HL-60 (cell line): ENCODE measurements at regions not wholly inside any gene's neighbourhood (a gene's known extent, or its start where the extent isn't known, plus 50 kb on each side); places are given as distances from the start of the nearest gene placed in this dataset.
"Not testable (repeated sequence)": the region's sequence is repeated elsewhere in the genome, so short reads cannot be mapped to it uniquely, and the experiment has no call there.

ENCODE experiments used
- DNase-seq, 2 experiments: peaks; one replicate each; pipeline ENCODE4 v3.0.0-alpha.2; 2010 to 2020; ENCODE audit warnings: low read depth in 1 of 2, low spot score in 1 of 2
- H3K27ac ChIP-seq: fragments of 250-450 bp; sonication (Bioruptor Pico); replicated peaks from 2 replicates; pipeline ENCODE4 v1.5.1; 2020; ENCODE audit warnings: mild to moderate bottlenecking, moderate library complexity
- H3K27me3 ChIP-seq: fragments of 250-450 bp; sonication (Bioruptor Pico); 2 replicates; pipeline ENCODE4 v1.5.1; 2021; ENCODE audit warnings: mild to moderate bottlenecking, moderate library complexity; ENCODE audit not compliant: insufficient read depth, poor library complexity, severe bottlenecking
- H3K4me3 ChIP-seq: replicated peaks from 2 replicates; pipeline ENCODE4 v1.5.1; 2011; ENCODE audit warnings: mild to moderate bottlenecking, control low read depth, low read length; ENCODE audit not compliant: insufficient read depth
- CTCF ChIP-seq: IDR thresholded peaks from one replicate; pipeline ENCODE4 v1.5.1; 2011; ENCODE audit warnings: low read length, control low read depth, inconsistent platforms; ENCODE audit not compliant: insufficient read depth
- GABPA ChIP-seq: IDR thresholded peaks from 2 replicates; pipeline ENCODE4 v1.6.1; 2012; ENCODE audit warnings: low read depth
- POLR2AphosphoS5 ChIP-seq: IDR thresholded peaks from 2 replicates; pipeline ENCODE4 v1.6.1; 2012; ENCODE audit warnings: low read depth
- REST ChIP-seq: IDR thresholded peaks from 2 replicates; pipeline ENCODE4 v1.6.1; 2012; ENCODE audit warnings: low read depth; ENCODE audit not compliant: insufficient replicate concordance
- SPI1 ChIP-seq: IDR thresholded peaks from 2 replicates; pipeline ENCODE4 v1.6.1; 2012; ENCODE audit warnings: low read depth, mild to moderate bottlenecking, borderline replicate concordance

GRCh38 chr16:29232811-29233704 is 173.5 kb downstream of the NPIPB11 start:
- no peak overlapping the region for H3K4me3 ChIP-seq
- no peak overlapping the region for H3K27ac ChIP-seq
- no peaks in the 10 kb centered on the region for H3K27me3 ChIP-seq
- DNase-seq, result no peak
- no peak for TF ChIP-seq CTCF
- TF ChIP-seq GABPA, result no peak
- no peak for TF ChIP-seq POLR2AphosphoS5
- no peak for TF ChIP-seq SPI1
- TF ChIP-seq REST, result no peak

DNA sequence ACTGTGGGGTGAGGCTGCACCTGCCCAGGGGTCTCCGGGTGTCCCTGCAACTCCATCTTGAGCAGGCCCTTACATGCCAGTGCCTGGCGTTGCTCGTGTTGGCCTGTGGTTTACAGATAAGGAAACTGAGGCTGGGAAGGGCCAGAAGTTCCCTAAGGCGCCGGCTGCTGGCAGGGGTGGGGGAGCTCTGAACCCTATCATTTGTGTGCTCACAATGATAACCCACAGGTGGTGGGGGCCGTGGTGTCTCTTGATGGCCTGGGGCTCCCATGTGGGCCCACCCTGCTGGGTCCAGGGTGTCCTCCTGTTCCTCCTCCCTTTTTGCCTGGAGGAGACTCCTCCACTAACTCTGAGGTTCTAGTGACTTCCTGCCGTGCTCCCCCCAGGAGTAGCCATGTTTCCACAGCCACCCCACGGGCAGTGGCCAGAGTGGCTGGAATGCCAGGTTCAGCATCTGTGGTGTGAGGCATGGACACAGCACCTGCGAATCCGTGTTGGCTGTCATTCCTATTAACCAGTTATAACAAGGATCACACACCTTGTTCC is 174.3 kb downstream of the NPIPB11 start:
- not testable (repeated sequence) for H3K27ac ChIP-seq, H3K4me3 ChIP-seq, DNase-seq, H3K27me3 ChIP-seq

DNA sequence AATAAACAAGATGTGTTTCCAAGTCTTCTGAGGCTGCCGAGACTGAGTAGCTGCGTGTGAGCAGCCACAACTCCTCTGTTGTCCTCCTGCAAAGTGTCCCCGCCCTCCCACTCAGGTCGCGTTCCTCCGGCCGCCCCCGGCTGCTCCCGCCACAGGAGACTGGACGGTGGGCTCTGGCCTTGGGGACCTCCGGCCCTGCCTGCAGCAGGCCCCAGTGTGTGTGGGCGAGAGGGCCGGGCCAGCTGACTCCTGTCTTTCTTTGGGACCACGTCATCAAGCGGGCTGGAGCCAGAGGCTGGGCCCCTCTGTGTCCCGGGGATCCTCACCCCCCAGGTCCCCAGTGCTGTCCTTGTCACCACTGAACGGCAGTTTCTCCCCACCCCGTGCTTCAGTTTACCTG is 175.3 kb downstream of the NPIPB11 start:
- no peak for DNase-seq
- TF ChIP-seq GABPA, result no peak
- TF ChIP-seq REST, result no peak
- no peak for TF ChIP-seq SPI1
- no peak for TF ChIP-seq POLR2AphosphoS5
- H3K4me3 ChIP-seq, result no peak overlapping the region
- no peak overlapping the region for H3K27ac ChIP-seq
- H3K27me3 ChIP-seq, result no peaks in the 10 kb centered on the region

GRCh38 chr16:29230671-29231096 is 175.8 kb downstream of the NPIPB11 start:
- TF ChIP-seq REST (no peak), POLR2AphosphoS5 (no peak), GABPA (no peak), SPI1 (no peak), CTCF (no peak)
- no peak for DNase-seq
- H3K4me3 ChIP-seq, result no peak overlapping the region
- H3K27me3 ChIP-seq, result no peaks in the 10 kb centered on the region
- H3K27ac ChIP-seq, result no peak overlapping the region

DNA sequence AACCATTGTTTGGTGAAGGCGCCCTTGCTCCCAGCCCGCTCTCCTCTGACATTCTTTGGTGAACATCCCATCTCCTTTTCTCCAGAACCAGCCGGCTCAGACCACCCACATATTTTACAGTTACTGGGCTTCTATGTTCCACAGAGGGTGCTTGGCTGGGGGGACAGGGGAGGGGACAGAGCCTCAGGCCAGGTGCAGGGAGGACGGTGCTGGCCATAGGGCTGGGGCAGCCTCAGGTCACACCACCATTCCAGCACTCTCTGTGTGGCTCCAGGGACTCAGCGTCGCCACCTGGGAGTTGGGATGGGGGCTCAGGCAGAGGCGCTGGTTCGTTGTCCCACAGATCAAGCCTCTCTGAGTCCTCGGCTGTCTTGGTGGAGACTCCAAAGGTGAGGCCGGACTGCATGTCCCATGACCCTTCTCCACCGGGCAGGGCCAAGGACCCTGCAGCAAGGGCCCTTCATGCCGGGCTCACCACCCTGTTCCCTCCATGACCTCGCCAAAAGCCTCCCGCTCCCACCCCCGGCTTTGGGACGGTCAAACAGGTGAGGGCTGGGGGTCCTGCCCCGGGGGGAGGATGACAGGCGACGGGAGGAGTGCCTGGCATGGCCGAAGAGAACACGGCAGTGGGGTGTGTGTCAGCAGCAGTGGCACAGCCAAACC is 176.4 kb downstream of the NPIPB11 start:
- H3K4me3 ChIP-seq, H3K27ac ChIP-seq, DNase-seq, H3K27me3 ChIP-seq: not testable (repeated sequence)

DNA sequence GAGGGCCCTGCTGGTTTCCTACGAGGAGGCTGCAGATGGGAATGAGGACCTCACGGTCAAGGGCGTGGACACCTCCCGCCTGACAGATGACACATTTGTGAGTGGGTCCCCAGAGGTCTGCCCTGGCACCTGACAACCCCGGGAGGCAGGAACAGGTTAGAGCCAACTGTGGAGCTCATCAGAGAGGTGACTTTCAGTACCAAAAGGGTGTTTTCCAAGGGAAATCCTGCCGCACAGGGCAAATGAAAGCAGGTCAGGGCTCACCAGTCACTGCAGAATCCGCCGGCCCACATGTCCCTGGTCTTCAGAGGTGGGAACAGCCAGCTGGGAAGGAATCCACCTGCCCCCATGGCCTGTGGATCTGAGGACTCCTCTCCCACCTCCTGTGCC is 176.9 kb downstream of the NPIPB11 start:
- H3K4me3 ChIP-seq, H3K27ac ChIP-seq, H3K27me3 ChIP-seq, DNase-seq: not testable (repeated sequence)
